ENCODE measurements at regions not wholly inside any gene's neighbourhood (a gene's known extent, or its start where the extent isn't known, plus 50 kb on each side); places are given as distances from the start of the nearest gene placed in this dataset.
A peak's percentile ranks its signal among the peaks of the same experiment; 100 is the strongest.

GRCh38 chr16:63735456-63735855 lies 1386.4 kb downstream of the CDH11 start:
- no peaks in the 10 kb centered on the region for H3K4me1 ChIP-seq
- H3K27me3 ChIP-seq = no peaks in the 10 kb centered on the region
- no peak for ATAC-seq
- no peak for TF ChIP-seq CTCF (IDR thresholded peaks at IDR 0.05)
- intact Hi-C loops (cut with DNase I) = no loop called here
- no peaks in the 10 kb centered on the region for H3K9me3 ChIP-seq
- H3K36me3 ChIP-seq = no peaks in the 10 kb centered on the region
- DNase-seq = no peak
- H3K4me3 ChIP-seq = no peak overlapping the region
- H3K27ac ChIP-seq = no peak overlapping the region
- 70 to 83% (median 80%) methylated on average over 1 of the region's 1 CpG for WGBS, 4 donors

- WGBS, 4 donors = 47 to 60% (median 52%) methylated on average over 1 of the region's 1 CpG
- Histone ChIP-seq H3K4me1 (no peaks in the 10 kb centered on the region), H3K4me3 (no peak overlapping the region), H3K27ac (no peak overlapping the region), H3K27me3 (no peaks in the 10 kb centered on the region), H3K36me3 (no peaks in the 10 kb centered on the region), H3K9me3 (no peaks in the 10 kb centered on the region)
- TF ChIP-seq CTCF (IDR thresholded peaks at IDR 0.05) = peak in 5 of 12 donors; percentile 9 to 38 (median 25)
- no peak for TF ChIP-seq POLR2A (IDR thresholded peaks at IDR 0.05)
- DNase-seq = no peak
- ATAC-seq = no peak
- intact Hi-C loops (cut with DNase I) = no loop called here
Observed at GRCh38 chr16:63720848-63721247, 1401.0 kb downstream of the CDH11 start.

- WGBS, 4 donors = 83 to 87% (median 84%) methylated on average over 10 of the region's 10 CpGs
Observed at GRCh38 chr16:63719926-63720325, 1401.9 kb downstream of the CDH11 start.

GRCh38 chr16:63717806-63718205 lies 1404.1 kb downstream of the CDH11 start:
- DNase-seq (no peak), ATAC-seq (no peak)
- H3K27me3 ChIP-seq = no peaks in the 10 kb centered on the region
- no peaks in the 10 kb centered on the region for H3K36me3 ChIP-seq
- TF ChIP-seq POLR2A (IDR thresholded peaks at IDR 0.05) = no peak
- no peak for TF ChIP-seq CTCF (IDR thresholded peaks at IDR 0.05)
- H3K4me3 ChIP-seq = no peak overlapping the region
- intact Hi-C loops (cut with DNase I) = no loop called here
- H3K4me1 ChIP-seq = no peaks in the 10 kb centered on the region
- no peak overlapping the region for H3K27ac ChIP-seq
- H3K9me3 ChIP-seq = no peaks in the 10 kb centered on the region

More at GRCh38 chr16:63719926-63720325, 1401.9 kb downstream of the CDH11 start:
- H3K4me3 ChIP-seq = no peak overlapping the region
- H3K36me3 ChIP-seq = no peaks in the 10 kb centered on the region
- intact Hi-C loops (cut with DNase I) = no loop called here
- no peaks in the 10 kb centered on the region for H3K27me3 ChIP-seq
- H3K4me1 ChIP-seq = no peaks in the 10 kb centered on the region
- no peak for ATAC-seq
- DNase-seq = no peak
- no peak for TF ChIP-seq POLR2A (IDR thresholded peaks at IDR 0.05)
- no peak for TF ChIP-seq CTCF (IDR thresholded peaks at IDR 0.05)
- H3K27ac ChIP-seq = no peak overlapping the region
- H3K9me3 ChIP-seq = no peaks in the 10 kb centered on the region
